Esophagus mucosa (tissue), 1 donor: ENCODE measurements at regions not wholly inside any gene's neighbourhood (a gene's known extent, or its start where the extent isn't known, plus 50 kb on each side); places are given as distances from the start of the nearest gene placed in this dataset.

Experiments used
- ATAC-seq: fragments of 200-7000 bp; cut with Tn5 transposase; one replicate; pipeline ENCODE4 v1.9.1; 2020
- donor health status: DM: yes; HTN: yes; CAD: no.

- no peak for ATAC-seq
These were observed 51.0 kb upstream of the L3MBTL3 start for GRCh38 chr6:129967427-129967826.

- ATAC-seq: no peak
These were observed 52.3 kb upstream of the L3MBTL3 start for GRCh38 chr6:129966125-129966524.

DNA sequence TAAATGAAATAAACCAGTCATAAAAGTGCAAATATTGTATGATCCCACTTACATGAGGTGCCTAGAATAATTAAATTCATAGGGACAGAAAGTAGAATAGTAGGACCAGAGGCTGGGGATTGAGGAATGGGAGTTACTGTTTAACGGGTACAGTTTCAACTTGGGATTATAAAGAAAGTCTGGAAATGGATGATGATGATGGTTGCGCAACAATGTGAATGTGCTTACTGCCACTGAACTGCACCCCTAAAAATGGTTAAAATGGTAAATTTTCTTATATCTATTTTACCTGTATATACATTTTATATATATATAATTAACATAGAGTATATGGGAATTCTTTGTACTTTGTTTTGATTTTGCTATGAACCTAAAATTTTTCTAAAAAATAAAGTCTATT lies 53.3 kb upstream of the L3MBTL3 start:
- no peak for ATAC-seq

DNA sequence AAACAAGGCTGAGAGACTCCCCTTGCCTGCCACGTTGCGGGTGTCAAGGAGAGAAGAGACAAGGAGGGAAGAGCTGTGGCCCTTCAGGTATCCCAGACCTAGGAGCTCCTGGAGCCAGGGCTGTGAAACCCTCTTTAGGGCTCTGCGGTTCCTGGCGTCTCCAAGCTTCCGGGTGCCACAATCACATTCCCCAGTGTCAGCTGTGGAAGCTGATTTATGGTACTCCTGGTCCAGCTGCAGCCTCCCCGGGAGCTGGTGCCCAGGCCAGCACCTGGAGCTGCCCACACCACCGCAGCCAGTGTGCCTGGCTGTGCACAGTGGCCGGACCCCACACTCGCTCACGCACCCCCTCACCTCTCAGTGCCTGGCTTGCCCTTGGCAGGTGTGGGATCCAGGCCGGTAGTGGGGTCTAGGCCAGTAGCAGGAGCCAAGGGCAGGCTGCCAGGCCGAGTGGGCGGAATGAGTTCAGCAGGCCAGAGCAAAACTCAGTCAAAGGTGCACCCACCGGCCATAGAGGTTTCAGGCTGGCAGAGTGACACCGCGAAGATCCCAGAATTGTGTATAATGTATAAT lies 58.9 kb upstream of the L3MBTL3 start:
- ATAC-seq: no peak

- ATAC-seq: peak; percentile 11
These were observed 60.2 kb upstream of the L3MBTL3 start for GRCh38 chr6:129957941-129958898.

DNA sequence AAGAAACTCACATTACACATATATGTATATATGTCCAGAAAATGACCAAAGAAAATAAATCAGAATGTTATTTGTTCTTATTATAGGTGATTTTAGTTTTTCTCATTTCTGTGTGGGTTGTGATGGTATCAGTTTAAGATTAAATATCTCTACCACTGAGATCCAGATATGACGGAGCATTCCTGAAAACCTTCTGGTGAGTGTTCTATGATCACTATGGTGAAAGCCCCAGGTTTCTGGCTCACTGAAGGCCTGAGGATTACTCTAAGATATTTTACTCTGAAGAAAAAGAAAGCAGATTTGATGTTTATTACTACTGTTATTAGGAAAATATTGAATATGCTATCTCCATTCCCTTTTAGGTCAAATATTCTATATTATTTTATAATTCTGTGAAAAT lies 62.8 kb upstream of the L3MBTL3 start:
- no peak for ATAC-seq

- ATAC-seq: no peak
These were observed 63.5 kb upstream of the L3MBTL3 start for GRCh38 chr6:129954749-129955431.

GRCh38 chr6:129947797-129948196 lies 70.6 kb upstream of the L3MBTL3 start:
- ATAC-seq: no peak

- no peak for ATAC-seq
These were observed 71.8 kb upstream of the L3MBTL3 start for GRCh38 chr6:129946439-129947140.

DNA sequence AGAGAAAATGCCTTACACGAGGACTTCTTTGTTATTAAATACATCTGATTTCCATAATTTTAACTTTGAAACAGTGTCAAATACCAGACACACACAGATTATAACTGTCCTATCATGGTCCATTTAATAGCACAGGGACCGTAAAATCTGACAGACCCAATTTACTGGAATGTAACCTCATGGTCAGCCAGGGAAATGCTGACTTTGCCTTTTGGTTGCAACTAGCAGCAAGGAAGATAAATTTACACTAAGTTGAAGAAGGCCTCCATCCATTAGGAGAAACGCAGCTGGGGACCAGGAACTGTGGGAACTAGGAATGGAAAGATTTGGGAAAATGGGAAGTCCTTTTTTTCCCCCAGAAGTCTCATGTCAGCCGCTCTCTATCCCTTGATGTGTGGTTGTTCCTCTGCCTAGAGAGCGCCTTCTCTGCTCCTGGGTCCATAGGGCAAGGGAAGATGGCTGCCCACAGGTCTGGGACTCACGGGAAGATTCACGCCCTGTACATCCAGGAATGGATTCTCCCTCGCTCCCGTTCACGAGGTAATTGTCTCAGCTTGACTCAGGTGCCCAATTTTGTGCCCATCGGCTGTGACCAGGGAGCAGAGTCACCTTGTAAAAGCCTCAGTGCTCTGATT lies 74.6 kb upstream of the L3MBTL3 start:
- ATAC-seq: no peak

GRCh38 chr6:129940454-129941195 lies 77.8 kb upstream of the L3MBTL3 start:
- ATAC-seq: no peak

DNA sequence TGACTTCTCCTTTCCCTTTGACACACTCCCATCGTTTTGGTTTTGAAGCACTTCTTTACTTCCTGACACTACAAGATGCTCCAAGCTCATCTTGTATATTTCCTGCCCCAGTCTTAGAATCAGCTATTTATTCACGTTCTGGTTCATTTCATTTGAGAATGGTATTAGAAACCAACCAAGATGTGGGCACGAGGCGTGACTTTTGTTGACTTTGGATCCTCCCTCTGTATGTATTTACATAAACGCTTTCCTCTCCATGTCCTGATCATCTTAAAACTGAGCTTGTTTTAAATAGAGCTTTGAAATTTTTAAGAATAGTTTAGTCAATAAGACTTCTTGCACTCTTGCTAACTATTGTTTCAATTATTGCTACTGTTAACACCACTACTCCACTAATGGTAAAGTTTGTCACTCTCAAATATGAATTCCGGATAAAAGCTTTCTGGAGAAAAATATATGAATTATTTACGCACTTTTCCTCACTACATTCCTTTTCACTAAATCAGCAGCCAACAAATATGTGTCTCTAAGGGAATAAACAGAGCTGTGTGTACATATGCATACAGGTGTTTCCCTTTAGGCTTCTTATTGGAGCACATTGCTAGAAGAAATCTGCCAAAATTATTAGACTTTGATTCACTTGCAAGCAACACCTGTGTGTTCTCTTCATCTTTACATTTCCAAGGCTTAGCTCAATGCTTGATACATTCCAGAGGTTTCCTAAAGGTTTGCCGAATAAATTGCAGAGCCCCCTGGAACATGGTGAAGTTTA lies 77.3 kb upstream of the TMEM244 start:
- no peak for ATAC-seq

- ATAC-seq: peak; percentile 59
These were observed 75.4 kb upstream of the TMEM244 start for GRCh38 chr6:129936329-129937165.

DNA sequence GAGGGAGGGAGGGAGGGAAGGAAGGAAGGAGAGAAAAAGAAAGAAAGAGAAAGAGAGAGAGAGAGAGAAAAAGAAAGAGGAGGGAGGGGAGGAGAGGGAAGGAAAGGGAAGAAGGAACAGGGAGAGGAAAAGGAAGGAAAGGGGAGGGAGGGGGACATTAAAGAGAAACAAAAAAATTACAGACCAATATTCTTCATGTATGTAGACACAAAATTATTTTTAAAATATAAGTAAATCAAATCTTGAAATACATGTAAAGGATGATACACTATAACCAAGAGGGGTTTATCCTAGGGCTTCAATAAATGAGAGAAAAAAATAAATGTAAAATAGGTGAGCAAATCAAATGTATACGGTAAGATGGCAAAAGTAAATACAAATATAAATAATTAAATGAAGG lies 71.2 kb upstream of the TMEM244 start:
- no peak for ATAC-seq

GRCh38 chr6:129929433-129929832 lies 68.3 kb upstream of the TMEM244 start:
- peak; percentile 85 for ATAC-seq

DNA sequence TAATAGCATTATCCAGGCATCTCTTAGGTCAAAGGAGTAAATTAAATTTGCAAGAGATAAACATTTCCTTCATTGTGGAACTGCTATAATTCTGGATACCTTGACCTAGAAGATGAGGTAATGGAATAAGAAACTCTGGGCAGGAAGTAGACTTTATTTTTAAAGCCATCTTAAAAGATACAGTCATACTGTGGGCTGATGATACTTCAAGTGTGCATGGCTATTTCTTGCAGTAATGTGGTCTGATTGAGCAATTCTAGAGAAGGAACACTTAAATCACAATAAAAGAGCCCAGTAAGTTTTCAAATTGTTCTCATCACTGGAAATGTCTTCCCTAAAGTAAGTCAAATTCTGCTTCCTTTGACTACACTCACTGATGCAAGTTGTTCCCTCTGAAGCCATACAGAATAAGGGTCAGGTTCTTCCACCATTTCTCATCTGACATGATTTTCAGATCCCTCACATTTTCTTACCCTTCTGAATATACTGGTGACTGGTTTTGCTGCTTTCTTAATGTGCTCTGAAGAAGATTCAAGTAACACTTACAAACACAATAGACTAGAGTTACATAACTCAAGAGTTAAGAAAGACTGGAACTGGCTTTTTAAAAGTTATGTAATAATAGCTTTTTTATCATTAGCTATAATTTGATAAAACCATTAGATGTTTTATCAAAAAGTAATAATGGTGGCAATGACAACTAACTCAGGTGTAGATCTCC lies 62.6 kb upstream of the TMEM244 start:
- ATAC-seq: no peak

DNA sequence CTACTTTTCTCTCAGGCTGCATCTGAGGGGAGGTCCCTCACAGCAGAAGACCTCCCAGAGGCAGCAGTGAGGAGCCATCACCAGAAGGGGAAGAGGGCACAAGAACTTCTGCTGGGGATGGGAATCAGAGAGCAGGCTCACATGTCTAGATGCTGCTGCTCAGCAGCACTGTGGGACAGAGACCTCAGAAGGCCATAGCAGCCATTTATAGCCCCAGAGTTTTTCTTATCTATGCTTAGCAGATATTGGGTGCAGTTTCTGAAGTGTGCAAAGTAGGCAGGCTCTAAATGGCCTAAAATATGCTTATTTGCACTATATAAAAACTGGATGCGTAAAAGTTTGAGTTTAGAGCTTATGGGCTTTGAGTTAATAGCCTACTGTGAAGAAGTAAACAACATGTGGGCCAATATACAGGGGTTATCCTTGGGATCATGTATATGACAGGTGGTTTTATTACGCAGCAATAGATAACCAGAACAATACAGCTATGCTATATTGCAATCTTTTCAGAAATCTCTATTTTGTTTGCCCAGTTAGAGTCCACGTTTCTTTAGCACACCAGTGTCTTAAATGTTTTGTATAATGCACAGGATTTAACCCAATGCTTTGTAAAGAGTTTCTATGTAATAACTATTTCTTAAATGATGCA lies 60.2 kb upstream of the TMEM244 start:
- no peak for ATAC-seq

DNA sequence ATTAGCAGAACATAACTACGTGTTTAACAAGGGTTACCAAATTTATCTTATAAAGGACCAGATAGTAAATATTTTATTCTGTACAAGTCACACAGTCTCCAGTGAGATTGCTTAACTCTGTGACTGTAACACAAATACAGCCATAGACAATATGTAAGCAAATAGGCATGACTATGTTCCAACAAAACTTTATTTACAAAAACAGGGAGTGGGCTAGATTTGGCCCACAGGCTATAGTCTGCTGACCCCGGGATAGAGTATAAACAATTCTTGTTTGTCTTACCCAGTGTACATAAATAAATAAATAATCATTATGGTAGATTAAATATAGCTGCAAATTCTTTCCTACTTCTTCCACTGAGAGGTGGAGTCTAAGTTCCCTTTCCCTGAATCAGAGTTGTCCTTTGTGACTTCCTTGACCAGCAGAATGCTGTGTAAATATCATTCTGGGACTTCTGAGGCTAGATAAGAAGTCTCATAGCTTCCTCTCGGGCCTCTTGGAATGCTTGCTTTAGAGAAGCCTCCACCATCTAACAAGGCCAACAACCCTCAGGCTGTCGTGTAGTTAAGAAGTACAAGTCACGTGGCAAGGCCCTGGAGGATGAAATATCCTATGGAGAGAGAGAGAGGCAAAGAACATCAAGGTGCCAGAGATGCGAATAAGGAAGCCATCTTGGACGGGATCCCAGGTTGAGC lies 59.1 kb upstream of the TMEM244 start:
- no peak for ATAC-seq
